HepG2 (cell line): ENCODE measurements at regions not wholly inside any gene's neighbourhood (a gene's known extent, or its start where the extent isn't known, plus 50 kb on each side); places are given as distances from the start of the nearest gene placed in this dataset.
A peak's percentile ranks its signal among the peaks of the same experiment; 100 is the strongest.

Source experiments
- ATM ChIP-seq: fragments of 450-650 bp; IDR thresholded peaks from 2 replicates; pipeline ENCODE4 v1.7.1; 2017; ENCODE audit warnings: mild to moderate bottlenecking, borderline replicate concordance
- CAMTA2 ChIP-seq: sonication (generic); formaldehyde crosslinking; IDR thresholded peaks from 2 replicates; pipeline ENCODE4 v1.4.0; 2020; ENCODE audit warnings: mild to moderate bottlenecking, missing genetic modification reagents, borderline replicate concordance
- HMG20B ChIP-seq: conservative IDR thresholded peaks from 2 replicates; pipeline ENCODE4 v1.6.1; 2016; ENCODE audit warnings: missing genetic modification reagents, missing compliant biosample characterization
- ISL2 ChIP-seq: sonication (generic); formaldehyde crosslinking; IDR thresholded peaks from 2 replicates; pipeline ENCODE4 v1.5.0; 2020; ENCODE audit warnings: missing genetic modification reagents
- KLF13 ChIP-seq: sonication (generic); formaldehyde crosslinking; IDR thresholded peaks from 2 replicates; pipeline ENCODE4 v1.4.0; 2020; ENCODE audit warnings: mild to moderate bottlenecking, missing genetic modification reagents
- MED8 ChIP-seq: sonication (generic); formaldehyde crosslinking; IDR thresholded peaks from 2 replicates; pipeline ENCODE4 v1.8.1; 2023; ENCODE audit warnings: mild to moderate bottlenecking, missing genetic modification reagents; ENCODE audit not compliant: insufficient replicate concordance
- MEIS1 ChIP-seq: sonication (generic); formaldehyde crosslinking; IDR thresholded peaks from 2 replicates; pipeline ENCODE4 v1.9.0; 2021; ENCODE audit warnings: mild to moderate bottlenecking, missing genetic modification reagents, moderate library complexity, borderline replicate concordance
- RXRB ChIP-seq: IDR thresholded peaks from 2 replicates; pipeline ENCODE4 v1.6.1; 2016; ENCODE audit warnings: borderline replicate concordance, missing genetic modification reagents, missing compliant biosample characterization
- SRY ChIP-seq: sonication (generic); formaldehyde crosslinking; IDR thresholded peaks from 2 replicates; pipeline ENCODE4 v1.8.0; 2022; ENCODE audit warnings: mild to moderate bottlenecking, missing genetic modification reagents
- SUZ12 ChIP-seq: fragments of 150-350 bp; IDR thresholded peaks from 2 replicates; pipeline ENCODE4 v1.6.1; 2014; ENCODE audit warnings: low read depth, low read length
- ZNF143 ChIP-seq: sonication (generic); formaldehyde crosslinking; IDR thresholded peaks from 2 replicates; pipeline ENCODE4 v1.4.0; 2020; ENCODE audit warnings: missing genetic modification reagents
- ZNF224 ChIP-seq: sonication (generic); formaldehyde crosslinking; IDR thresholded peaks from 2 replicates; pipeline ENCODE4 v1.5.0; 2020; ENCODE audit warnings: mild to moderate bottlenecking, missing genetic modification reagents
- ZNF331 ChIP-seq: sonication (generic); formaldehyde crosslinking; IDR thresholded peaks from 2 replicates; pipeline ENCODE4 v1.4.0; 2020; ENCODE audit warnings: missing genetic modification reagents
- ZNF460 ChIP-seq: sonication (generic); formaldehyde crosslinking; IDR thresholded peaks from 2 replicates; pipeline ENCODE4 v1.5.1; 2020; ENCODE audit warnings: missing genetic modification reagents, mild to moderate bottlenecking, borderline replicate concordance
- ZSCAN12 ChIP-seq: sonication (generic); formaldehyde crosslinking; IDR thresholded peaks from 2 replicates; pipeline ENCODE4 v1.9.0; 2021; ENCODE audit warnings: mild to moderate bottlenecking, missing genetic modification reagents
- ZZZ3 ChIP-seq: sonication (generic); formaldehyde crosslinking; IDR thresholded peaks from 2 replicates; pipeline ENCODE4 v1.4.0; 2020; ENCODE audit warnings: missing genetic modification reagents, mild to moderate bottlenecking, borderline replicate concordance
- TF ChIP-seq, protein P1 (sequence below): sonication (generic); formaldehyde crosslinking; conservative IDR thresholded peaks from 2 replicates; pipeline ENCODE4 v1.4.0; 2020; ENCODE audit warnings: missing genetic modification reagents
- TF ChIP-seq, protein P2 (sequence below): sonication (generic); formaldehyde crosslinking; IDR thresholded peaks from 2 replicates; pipeline ENCODE4 v1.8.0; 2022; ENCODE audit warnings: missing genetic modification reagents, low read depth, mild to moderate bottlenecking, borderline replicate concordance
- TF ChIP-seq, protein P3 (sequence below): sonication (generic); formaldehyde crosslinking; IDR thresholded peaks from 2 replicates; pipeline ENCODE4 v1.4.0; 2020; ENCODE audit warnings: mild to moderate bottlenecking, missing genetic modification reagents
- TF ChIP-seq, protein P4 (sequence below): fragments of 450-650 bp; IDR thresholded peaks from 2 replicates; pipeline ENCODE4 v1.6.1; 2017; ENCODE audit warnings: mild to moderate bottlenecking
- TF ChIP-seq, protein P5 (sequence below): sonication (generic); formaldehyde crosslinking; IDR thresholded peaks from 2 replicates; pipeline ENCODE4 v1.8.1; 2023; ENCODE audit warnings: mild to moderate bottlenecking, missing genetic modification reagents

DNA sequence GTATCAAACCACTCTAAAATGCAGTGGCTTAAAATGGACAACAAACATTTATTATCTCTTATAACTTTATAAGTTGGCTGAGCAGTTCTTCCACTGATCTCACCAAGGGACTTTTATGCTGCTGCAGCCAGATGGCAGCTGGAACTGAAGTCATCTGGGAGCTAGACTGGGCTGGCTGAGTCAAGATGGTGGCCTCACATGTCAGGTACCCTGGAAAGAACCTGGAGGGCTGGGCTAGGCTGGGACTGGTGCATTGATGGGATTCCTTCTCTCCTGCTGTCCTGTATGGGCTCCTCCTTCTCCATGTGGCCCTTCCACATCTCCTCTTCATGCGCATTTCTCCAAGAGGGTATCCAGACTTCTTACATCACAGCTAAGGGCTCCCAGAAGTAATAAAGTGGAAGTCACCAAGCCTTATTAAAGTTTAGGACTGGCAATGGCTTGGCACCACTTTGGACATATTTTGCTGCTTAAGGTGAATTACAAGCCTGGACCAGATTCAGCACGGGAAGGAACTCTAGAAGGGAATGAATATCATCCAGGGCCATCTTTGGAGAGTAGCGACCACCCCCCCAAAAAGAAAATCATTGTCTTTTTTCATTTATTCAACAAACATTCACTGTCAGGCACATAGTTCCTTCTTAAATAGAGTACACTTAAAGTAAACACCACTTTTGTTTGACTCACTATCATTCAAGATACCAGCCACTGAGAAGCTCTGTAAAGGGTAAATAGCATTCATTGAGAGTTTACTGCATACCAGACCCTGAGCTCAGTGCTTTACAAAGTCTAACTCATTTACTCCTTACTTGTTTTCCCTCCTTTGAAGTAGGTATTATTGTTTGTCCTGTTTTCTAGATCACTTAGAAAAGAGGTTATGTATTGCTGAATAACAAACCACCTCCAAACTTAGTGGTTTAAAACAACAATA is 138.0 kb downstream of the ZFP36L2 start (continued):
- TF ChIP-seq ZNF143 (CRISPR knock-in tag) (no peak), ZZZ3 (CRISPR knock-in tag) (no peak), ZNF331 (CRISPR knock-in tag) (peak; percentile 34; the same call in 1 of the 2 replicates), ZNF224 (CRISPR knock-in tag) (no peak), MEIS1 (no peak), HMG20B (CRISPR knock-in tag) (no peak), RXRB (peak; percentile 69; the same call in 1 of the 2 replicates), CAMTA2 (CRISPR knock-in tag) (no peak), ATM (no peak), SRY (CRISPR knock-in tag) (no peak), ZSCAN12 (CRISPR knock-in tag) (no peak), MED8 (CRISPR knock-in tag) (no peak), ISL2 (CRISPR knock-in tag) (peak; percentile 96), ZNF460 (CRISPR knock-in tag) (no peak), SUZ12 (no peak), KLF13 (CRISPR knock-in tag) (no peak)
- TF ChIP-seq, protein P1, sequence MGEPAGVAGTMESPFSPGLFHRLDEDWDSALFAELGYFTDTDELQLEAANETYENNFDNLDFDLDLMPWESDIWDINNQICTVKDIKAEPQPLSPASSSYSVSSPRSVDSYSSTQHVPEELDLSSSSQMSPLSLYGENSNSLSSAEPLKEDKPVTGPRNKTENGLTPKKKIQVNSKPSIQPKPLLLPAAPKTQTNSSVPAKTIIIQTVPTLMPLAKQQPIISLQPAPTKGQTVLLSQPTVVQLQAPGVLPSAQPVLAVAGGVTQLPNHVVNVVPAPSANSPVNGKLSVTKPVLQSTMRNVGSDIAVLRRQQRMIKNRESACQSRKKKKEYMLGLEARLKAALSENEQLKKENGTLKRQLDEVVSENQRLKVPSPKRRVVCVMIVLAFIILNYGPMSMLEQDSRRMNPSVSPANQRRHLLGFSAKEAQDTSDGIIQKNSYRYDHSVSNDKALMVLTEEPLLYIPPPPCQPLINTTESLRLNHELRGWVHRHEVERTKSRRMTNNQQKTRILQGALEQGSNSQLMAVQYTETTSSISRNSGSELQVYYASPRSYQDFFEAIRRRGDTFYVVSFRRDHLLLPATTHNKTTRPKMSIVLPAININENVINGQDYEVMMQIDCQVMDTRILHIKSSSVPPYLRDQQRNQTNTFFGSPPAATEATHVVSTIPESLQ, result 0 out of 2 replicates have a peak, but pooled peaks have one; percentile 16
- TF ChIP-seq, protein P2, sequence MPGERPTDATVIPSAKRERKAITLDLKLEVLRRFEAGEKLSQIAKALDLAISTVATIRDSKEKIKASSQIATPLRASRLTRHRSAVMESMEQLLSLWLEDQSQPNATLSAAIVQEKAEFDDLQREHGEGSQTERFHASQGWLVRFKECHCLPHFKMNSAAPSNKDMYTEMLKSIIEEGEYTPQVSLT (CRISPR knock-in tag), result no peak
- TF ChIP-seq, protein P3, sequence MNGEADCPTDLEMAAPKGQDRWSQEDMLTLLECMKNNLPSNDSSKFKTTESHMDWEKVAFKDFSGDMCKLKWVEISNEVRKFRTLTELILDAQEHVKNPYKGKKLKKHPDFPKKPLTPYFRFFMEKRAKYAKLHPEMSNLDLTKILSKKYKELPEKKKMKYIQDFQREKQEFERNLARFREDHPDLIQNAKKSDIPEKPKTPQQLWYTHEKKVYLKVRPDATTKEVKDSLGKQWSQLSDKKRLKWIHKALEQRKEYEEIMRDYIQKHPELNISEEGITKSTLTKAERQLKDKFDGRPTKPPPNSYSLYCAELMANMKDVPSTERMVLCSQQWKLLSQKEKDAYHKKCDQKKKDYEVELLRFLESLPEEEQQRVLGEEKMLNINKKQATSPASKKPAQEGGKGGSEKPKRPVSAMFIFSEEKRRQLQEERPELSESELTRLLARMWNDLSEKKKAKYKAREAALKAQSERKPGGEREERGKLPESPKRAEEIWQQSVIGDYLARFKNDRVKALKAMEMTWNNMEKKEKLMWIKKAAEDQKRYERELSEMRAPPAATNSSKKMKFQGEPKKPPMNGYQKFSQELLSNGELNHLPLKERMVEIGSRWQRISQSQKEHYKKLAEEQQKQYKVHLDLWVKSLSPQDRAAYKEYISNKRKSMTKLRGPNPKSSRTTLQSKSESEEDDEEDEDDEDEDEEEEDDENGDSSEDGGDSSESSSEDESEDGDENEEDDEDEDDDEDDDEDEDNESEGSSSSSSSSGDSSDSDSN (CRISPR knock-in tag), result no peak
- TF ChIP-seq, protein P4, sequence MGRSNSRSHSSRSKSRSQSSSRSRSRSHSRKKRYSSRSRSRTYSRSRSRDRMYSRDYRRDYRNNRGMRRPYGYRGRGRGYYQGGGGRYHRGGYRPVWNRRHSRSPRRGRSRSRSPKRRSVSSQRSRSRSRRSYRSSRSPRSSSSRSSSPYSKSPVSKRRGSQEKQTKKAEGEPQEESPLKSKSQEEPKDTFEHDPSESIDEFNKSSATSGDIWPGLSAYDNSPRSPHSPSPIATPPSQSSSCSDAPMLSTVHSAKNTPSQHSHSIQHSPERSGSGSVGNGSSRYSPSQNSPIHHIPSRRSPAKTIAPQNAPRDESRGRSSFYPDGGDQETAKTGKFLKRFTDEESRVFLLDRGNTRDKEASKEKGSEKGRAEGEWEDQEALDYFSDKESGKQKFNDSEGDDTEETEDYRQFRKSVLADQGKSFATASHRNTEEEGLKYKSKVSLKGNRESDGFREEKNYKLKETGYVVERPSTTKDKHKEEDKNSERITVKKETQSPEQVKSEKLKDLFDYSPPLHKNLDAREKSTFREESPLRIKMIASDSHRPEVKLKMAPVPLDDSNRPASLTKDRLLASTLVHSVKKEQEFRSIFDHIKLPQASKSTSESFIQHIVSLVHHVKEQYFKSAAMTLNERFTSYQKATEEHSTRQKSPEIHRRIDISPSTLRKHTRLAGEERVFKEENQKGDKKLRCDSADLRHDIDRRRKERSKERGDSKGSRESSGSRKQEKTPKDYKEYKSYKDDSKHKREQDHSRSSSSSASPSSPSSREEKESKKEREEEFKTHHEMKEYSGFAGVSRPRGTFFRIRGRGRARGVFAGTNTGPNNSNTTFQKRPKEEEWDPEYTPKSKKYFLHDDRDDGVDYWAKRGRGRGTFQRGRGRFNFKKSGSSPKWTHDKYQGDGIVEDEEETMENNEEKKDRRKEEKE, result no peak
- TF ChIP-seq, protein P5, sequence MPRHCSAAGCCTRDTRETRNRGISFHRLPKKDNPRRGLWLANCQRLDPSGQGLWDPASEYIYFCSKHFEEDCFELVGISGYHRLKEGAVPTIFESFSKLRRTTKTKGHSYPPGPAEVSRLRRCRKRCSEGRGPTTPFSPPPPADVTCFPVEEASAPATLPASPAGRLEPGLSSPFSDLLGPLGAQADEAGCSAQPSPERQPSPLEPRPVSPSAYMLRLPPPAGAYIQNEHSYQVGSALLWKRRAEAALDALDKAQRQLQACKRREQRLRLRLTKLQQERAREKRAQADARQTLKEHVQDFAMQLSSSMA, result no peak
